Muscle layer of duodenum (tissue), 2 donors: ENCODE measurements at regions not wholly inside any gene's neighbourhood (a gene's known extent, or its start where the extent isn't known, plus 50 kb on each side); places are given as distances from the start of the nearest gene placed in this dataset.

Experiments
- H3K27ac ChIP-seq: one replicate; pipeline ENCODE4 v1.7.0; 2013; ENCODE audit warnings: mild to moderate bottlenecking, low read length
- H3K27me3 ChIP-seq: one replicate; pipeline ENCODE4 v1.7.0; 2013; ENCODE audit warnings: low read depth, mild to moderate bottlenecking, control low read depth, low read length
- H3K36me3 ChIP-seq, 2 donors: one replicate each; pipeline ENCODE4 v1.7.0; 2013; ENCODE audit warnings: low read length in 2 of 2, control low read depth in 1 of 2, mild to moderate bottlenecking in 1 of 2; ENCODE audit not compliant: insufficient read depth in 2 of 2, control insufficient read depth in 1 of 2
- H3K4me1 ChIP-seq, 2 donors: one replicate each; pipeline ENCODE4 v1.7.0; 2013; ENCODE audit warnings: low read length in 2 of 2, mild to moderate bottlenecking in 2 of 2, control low read depth in 1 of 2, moderate library complexity in 1 of 2; ENCODE audit not compliant: insufficient read depth in 2 of 2, control insufficient read depth in 1 of 2
- H3K4me3 ChIP-seq, 2 donors: one replicate each; pipeline ENCODE4 v1.7.0; 2013; ENCODE audit warnings: low read length in 2 of 2, low read depth in 1 of 2, mild to moderate bottlenecking in 1 of 2
- H3K9me3 ChIP-seq, 2 donors: one replicate each; pipeline ENCODE4 v1.7.0; 2013; ENCODE audit warnings: low read length in 2 of 2, control low read depth in 1 of 2, mild to moderate bottlenecking in 1 of 2; ENCODE audit not compliant: control insufficient read depth in 1 of 2
- donor health status: healthy.

GRCh38 chr2:172153156-172153555 lies 50.5 kb upstream of the DLX2 start:
- H3K27ac ChIP-seq = no peak overlapping the region
- peaks cover 5% of the 10 kb centered on the region for H3K27me3 ChIP-seq
- no peaks in the 10 kb centered on the region for H3K9me3 ChIP-seq
- no peak overlapping the region for H3K4me3 ChIP-seq
- no peaks in the 10 kb centered on the region for H3K4me1 ChIP-seq
- no peaks in the 10 kb centered on the region for H3K36me3 ChIP-seq

GRCh38 chr2:172153757-172154156 lies 51.1 kb upstream of the DLX2 start:
- Histone ChIP-seq H3K4me1 (no peaks in the 10 kb centered on the region), H3K27ac (no peak overlapping the region), H3K27me3 (peaks cover 5% of the 10 kb centered on the region), H3K9me3 (no peaks in the 10 kb centered on the region), H3K4me3 (no peak overlapping the region), H3K36me3 (no peaks in the 10 kb centered on the region)

GRCh38 chr2:172155752-172156151 lies 53.1 kb upstream of the DLX2 start:
- no peak overlapping the region for H3K4me3 ChIP-seq
- no peaks in the 10 kb centered on the region for H3K4me1 ChIP-seq
- H3K27me3 ChIP-seq = peaks cover 5% of the 10 kb centered on the region
- no peaks in the 10 kb centered on the region for H3K36me3 ChIP-seq
- H3K27ac ChIP-seq = no peak overlapping the region
- no peaks in the 10 kb centered on the region for H3K9me3 ChIP-seq

DNA sequence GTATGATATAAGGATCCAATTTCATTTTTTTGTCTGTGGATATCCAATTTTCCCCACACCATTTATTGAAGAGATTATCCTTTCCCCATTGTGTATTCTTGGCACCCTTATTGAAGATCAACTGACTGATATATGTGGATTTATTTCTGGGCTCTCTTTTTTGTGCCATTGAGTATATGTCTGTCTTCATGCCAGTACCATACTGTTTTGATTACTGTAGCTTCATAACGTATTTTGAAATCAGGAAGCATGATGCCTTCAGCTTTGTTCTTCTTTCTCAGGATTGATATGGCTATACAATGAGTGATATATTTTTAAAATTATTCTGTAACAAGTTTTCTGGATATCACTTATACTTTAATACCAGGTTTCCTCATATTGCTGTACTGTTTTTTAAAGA lies 58.1 kb upstream of the DLX2 start:
- H3K9me3 ChIP-seq = no peaks in the 10 kb centered on the region
- no peaks in the 10 kb centered on the region for H3K4me1 ChIP-seq
- H3K27ac ChIP-seq = no peak overlapping the region
- H3K4me3 ChIP-seq = no peak overlapping the region
- H3K36me3 ChIP-seq = no peaks in the 10 kb centered on the region
- peaks cover 5% of the 10 kb centered on the region for H3K27me3 ChIP-seq

DNA sequence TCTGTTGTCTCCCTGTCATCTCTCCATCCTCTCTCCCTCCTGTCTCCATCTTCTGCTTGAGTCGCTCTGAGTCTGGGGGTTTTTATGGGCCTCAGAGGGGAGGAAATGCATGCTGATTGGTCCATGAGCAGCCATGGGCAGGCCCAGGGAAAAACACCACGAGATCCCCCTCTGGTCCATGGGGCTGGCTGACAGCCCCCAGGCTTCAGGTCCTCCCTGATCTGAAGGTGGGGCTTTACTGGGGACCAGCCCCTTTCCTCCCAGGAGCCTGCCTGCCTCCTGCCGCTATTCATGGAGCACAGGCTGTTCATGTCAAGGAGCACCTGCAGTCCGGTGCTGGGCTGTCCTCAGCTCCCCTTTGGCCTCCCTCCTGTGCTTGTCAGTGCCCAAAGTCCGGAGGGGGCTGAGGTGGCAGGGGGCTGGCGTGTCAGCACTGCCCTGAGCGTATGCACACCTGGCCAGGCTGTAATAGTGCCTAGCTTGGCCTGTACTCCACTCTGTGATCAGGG lies 59.6 kb upstream of the DLX2 start:
- Histone ChIP-seq H3K27ac (no peak overlapping the region), H3K27me3 (no peaks in the 10 kb centered on the region), H3K36me3 (no peaks in the 10 kb centered on the region), H3K4me3 (no peak overlapping the region), H3K4me1 (no peaks in the 10 kb centered on the region), H3K9me3 (no peaks in the 10 kb centered on the region)

GRCh38 chr2:172162739-172163336 lies 60.1 kb upstream of the DLX2 start:
- Histone ChIP-seq H3K4me3 (no peak overlapping the region), H3K9me3 (no peaks in the 10 kb centered on the region), H3K4me1 (no peaks in the 10 kb centered on the region), H3K36me3 (no peaks in the 10 kb centered on the region), H3K27me3 (no peaks in the 10 kb centered on the region), H3K27ac (no peak overlapping the region)

DNA sequence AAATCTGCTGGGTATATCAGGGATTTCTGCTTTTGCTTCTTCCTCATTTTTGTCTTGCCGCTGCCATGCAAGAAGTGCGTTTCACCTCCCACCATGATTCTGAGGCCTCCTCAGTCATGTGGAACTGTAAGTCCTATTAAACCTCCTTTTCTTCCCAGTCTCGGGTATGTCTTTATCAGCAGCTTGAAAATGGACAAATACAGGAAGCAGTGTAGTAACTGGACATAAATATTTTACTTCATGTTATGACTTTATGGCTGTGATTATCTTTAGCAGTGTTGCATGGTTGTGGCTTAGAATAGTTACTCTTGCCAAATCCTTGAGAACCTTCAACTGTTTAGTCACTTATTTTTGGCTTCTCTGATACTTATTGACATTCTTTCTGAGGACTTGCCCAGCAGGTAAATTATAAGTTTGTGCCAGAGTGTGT lies 66.2 kb upstream of the DLX2 start:
- no peaks in the 10 kb centered on the region for H3K27me3 ChIP-seq
- no peak overlapping the region for H3K4me3 ChIP-seq
- H3K36me3 ChIP-seq = no peaks in the 10 kb centered on the region
- peaks cover 3 to 4% of the 10 kb centered on the region in 2 donors for H3K4me1 ChIP-seq
- no peak overlapping the region for H3K27ac ChIP-seq
- H3K9me3 ChIP-seq = no peaks in the 10 kb centered on the region

DNA sequence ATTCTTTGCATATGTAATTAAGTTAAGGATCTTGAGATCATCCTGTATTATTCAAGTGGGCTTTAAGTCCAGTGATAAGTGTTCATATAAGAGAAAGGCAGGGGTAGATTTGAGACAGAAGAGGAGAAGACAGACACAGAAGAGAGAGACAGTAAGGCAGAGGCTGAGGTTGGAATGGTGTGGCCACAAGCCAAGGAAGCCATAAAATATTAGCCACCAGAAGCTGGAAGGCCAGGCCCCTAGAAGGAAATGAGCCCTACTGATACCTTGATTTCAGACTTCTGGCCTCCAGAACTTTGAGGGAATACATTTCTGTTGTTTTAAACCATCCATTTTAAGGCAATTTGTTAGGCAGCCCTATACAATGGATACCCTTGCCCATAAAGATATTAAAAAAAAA lies 66.9 kb upstream of the DLX2 start:
- Histone ChIP-seq H3K27ac (no peak overlapping the region), H3K36me3 (no peaks in the 10 kb centered on the region), H3K9me3 (no peaks in the 10 kb centered on the region), H3K4me1 (peaks cover 3 to 4% of the 10 kb centered on the region in 2 donors), H3K27me3 (no peaks in the 10 kb centered on the region), H3K4me3 (no peak overlapping the region)

DNA sequence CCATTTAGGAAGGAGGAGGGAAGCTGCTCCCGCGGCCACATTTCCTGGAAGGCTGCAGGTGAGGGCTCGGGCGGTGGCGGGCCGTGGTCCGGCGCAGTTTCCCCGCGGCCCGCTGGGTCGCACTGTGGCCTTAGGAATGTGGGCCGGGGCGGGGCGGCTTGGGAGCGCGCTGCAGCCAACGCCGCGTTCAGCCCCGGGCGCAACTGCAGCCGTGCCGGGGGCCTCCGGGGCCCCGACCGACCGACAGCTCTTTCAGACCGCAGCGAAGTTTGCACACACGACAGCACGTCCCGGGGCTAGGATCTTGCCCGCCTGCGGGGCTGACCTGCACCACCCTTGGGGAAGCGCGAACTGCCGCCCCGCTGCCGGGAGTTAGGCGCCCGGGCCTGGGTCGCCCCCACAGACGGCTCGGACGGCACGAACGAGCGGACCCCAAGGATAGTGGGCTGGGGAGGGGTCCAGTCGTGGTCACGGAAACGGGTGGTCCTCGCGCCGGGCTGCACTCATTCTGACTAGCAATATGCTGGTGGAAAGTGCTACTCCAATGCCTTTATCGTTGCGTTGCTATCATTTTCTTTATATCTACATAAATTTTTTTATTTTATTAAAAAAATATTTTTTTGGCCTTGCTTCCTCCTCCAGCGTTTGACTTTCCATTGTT lies 69.9 kb upstream of the DLX2 start:
- Histone ChIP-seq H3K27me3 (no peaks in the 10 kb centered on the region), H3K4me3 (peak overlapping the region; percentile 44 to 76), H3K36me3 (no peaks in the 10 kb centered on the region), H3K9me3 (no peaks in the 10 kb centered on the region), H3K4me1 (peaks cover 3 to 4% of the 10 kb centered on the region in 2 donors), H3K27ac (peak overlapping the region; percentile 3)

GRCh38 chr2:172173174-172173706 lies 70.5 kb upstream of the DLX2 start:
- peaks cover 3 to 4% of the 10 kb centered on the region in 2 donors for H3K4me1 ChIP-seq
- no peaks in the 10 kb centered on the region for H3K27me3 ChIP-seq
- H3K4me3 ChIP-seq = no peak overlapping the region
- no peaks in the 10 kb centered on the region for H3K36me3 ChIP-seq
- no peak overlapping the region for H3K27ac ChIP-seq
- no peaks in the 10 kb centered on the region for H3K9me3 ChIP-seq

DNA sequence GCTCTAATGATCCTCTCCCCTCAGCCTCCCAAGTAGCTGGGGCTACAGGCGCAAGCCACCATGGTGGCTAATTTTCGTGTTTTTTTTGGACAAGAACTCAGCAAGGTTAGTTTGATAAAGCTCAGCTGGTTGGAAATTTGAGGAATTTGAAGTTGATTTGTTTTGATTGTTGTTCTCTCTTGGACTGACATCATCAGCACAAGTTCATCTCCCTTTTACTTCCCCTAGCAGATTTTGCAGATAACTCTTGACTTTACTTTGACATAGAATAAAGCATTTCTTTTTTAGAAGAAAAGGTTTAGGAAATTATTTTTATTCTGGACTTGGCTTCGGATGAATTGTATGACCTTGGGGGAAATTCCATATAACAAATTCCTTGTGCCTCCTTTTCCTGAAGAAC lies 74.9 kb upstream of the DLX2 start:
- Histone ChIP-seq H3K36me3 (no peaks in the 10 kb centered on the region), H3K27ac (no peak overlapping the region), H3K4me1 (no peaks in the 10 kb centered on the region), H3K27me3 (no peaks in the 10 kb centered on the region), H3K4me3 (no peak overlapping the region), H3K9me3 (no peaks in the 10 kb centered on the region)
